ENCODE measurements at regions not wholly inside any gene's neighbourhood (a gene's known extent, or its start where the extent isn't known, plus 50 kb on each side); places are given as distances from the start of the nearest gene placed in this dataset.

DNA sequence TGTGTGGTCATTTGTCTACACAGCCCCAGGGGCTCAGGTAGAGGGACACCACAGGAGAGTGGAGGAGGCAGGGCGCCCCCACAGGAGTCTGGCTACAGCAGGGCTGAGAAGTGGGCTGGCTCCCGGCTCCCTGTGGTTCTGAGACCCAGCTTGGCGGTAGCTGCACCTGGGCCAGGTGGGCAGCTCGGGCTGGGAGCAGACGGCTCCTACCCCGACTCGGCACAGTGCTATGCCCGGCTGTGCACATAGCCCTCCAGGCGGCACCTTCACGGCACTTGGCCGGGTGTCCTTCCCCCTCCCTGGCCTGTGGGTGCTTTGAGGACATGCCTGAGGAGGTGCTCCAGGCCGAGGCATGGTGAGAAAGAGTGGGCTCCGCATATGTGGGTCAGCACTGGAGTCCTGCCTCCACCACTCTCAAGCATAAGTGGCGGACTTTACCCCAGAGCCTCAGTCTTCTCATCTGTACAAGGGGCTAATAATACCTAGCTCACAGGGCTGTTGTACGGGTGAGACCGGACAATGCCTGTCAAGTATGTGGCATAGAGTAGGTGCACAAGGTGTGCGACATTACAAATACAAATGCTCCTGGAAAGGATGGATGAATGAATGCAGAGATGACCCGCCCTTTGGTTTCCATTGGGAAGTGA lies 50.1 kb upstream of the JPH3 start:
- CTCF ChIA-PET = interaction anchor here (1.0 kb wide), 1 partner anchor 10 kb away, joined by 3 read pairs; no protein-coding TSS in a partner anchor
- no peak for DNase-seq
- BruUV-seq (replicated peaks) = no TSS peak
- Mint-ChIP-seq H3K9me3 (ENCODE audit: low read depth, unreplicated experiment) (no peaks in the 10 kb centered on the region), H3K36me3 (ENCODE audit: insufficient read depth, unreplicated experiment) (peaks cover 14% of the 10 kb centered on the region), H3K27me3 (ENCODE audit: unreplicated experiment) (peaks cover 76% of the 10 kb centered on the region), H3K4me3 (ENCODE audit: low read depth, unreplicated experiment) (no peak overlapping the region), H3K4me1 (ENCODE audit: low read depth, unreplicated experiment) (peaks cover 16% of the 10 kb centered on the region), H3K27ac (ENCODE audit: unreplicated experiment) (no peak overlapping the region)
- intact Hi-C loops (cut with micrococcal nuclease; ENCODE audit: unreplicated experiment) = loop anchor here (5.0 kb wide), 1 partner anchor 85 kb away; no protein-coding TSS in a partner anchor
- TF ChIP-seq, protein P1, sequence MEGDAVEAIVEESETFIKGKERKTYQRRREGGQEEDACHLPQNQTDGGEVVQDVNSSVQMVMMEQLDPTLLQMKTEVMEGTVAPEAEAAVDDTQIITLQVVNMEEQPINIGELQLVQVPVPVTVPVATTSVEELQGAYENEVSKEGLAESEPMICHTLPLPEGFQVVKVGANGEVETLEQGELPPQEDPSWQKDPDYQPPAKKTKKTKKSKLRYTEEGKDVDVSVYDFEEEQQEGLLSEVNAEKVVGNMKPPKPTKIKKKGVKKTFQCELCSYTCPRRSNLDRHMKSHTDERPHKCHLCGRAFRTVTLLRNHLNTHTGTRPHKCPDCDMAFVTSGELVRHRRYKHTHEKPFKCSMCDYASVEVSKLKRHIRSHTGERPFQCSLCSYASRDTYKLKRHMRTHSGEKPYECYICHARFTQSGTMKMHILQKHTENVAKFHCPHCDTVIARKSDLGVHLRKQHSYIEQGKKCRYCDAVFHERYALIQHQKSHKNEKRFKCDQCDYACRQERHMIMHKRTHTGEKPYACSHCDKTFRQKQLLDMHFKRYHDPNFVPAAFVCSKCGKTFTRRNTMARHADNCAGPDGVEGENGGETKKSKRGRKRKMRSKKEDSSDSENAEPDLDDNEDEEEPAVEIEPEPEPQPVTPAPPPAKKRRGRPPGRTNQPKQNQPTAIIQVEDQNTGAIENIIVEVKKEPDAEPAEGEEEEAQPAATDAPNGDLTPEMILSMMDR (IDR thresholded peaks at IDR 0.05; ENCODE audit: unreplicated experiment) = no peak

DNA sequence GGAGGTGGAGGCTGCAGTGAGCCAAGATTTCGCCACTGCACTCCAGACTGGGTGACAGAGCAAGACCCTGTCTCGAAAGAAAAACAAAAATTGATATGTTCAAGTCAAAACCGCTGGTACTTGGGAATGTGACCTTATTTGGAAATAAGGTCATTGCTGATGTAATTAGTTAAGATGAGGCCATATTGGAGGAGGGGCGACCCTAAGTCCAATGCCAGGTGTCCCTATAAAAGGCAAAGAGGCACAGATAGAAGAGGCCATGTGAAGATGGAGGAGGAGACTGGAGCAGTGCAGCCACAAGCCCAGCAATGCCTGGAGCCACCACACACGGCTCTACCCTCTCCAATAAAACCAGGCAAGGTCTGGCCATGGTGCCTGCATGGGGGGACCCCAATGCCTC lies 50.8 kb upstream of the JPH3 start:
- no peak for DNase-seq
- intact Hi-C loops (cut with micrococcal nuclease; ENCODE audit: unreplicated experiment) = loop anchor here (5.0 kb wide), 1 partner anchor 86 kb away; no protein-coding TSS in a partner anchor
- Mint-ChIP-seq H3K4me1 (ENCODE audit: low read depth, unreplicated experiment) (peaks cover 16% of the 10 kb centered on the region), H3K36me3 (ENCODE audit: insufficient read depth, unreplicated experiment) (peaks cover 14% of the 10 kb centered on the region), H3K4me3 (ENCODE audit: low read depth, unreplicated experiment) (no peak overlapping the region), H3K27ac (ENCODE audit: unreplicated experiment) (no peak overlapping the region), H3K27me3 (ENCODE audit: unreplicated experiment) (peaks cover 80% of the 10 kb centered on the region), H3K9me3 (ENCODE audit: low read depth, unreplicated experiment) (no peaks in the 10 kb centered on the region)
- TF ChIP-seq, protein P1 (IDR thresholded peaks at IDR 0.05; ENCODE audit: unreplicated experiment) = no peak
- CTCF ChIA-PET = no interaction called here
- BruUV-seq (replicated peaks) = no TSS peak

DNA sequence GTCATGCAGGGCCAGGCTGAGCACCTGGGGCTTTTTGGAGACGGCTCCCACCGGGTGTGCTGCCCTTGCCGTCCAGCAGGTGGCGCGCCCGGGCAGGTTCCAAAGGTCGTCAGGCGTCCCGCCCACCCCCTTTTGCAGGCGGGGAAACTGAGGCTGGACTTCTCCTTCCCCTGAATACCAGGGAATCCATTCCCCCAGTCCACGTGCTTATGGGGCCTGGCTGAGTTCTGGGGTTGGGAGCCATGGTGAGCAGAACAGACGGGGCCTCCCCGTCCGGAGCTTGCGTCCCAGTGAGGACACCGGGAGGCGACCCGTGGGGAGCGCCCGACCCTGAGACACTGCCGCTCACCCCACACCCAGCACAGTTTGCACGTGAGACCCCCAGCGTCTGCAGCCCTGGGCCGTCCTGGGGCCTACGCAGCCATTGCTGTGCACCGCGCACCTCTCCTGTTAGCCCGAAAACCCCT lies 51.8 kb upstream of the JPH3 start:
- CTCF ChIA-PET = interaction anchor here (0.6 to 1.0 kb wide), 3 partner anchors 21 to 286 kb away, joined by 3 to 5 read pairs (median 4); no protein-coding TSS in a partner anchor
- TF ChIP-seq, protein P1 (IDR thresholded peaks at IDR 0.05; ENCODE audit: unreplicated experiment) = peak; percentile 98
- no TSS peak for BruUV-seq (replicated peaks)
- Mint-ChIP-seq H3K4me1 (ENCODE audit: low read depth, unreplicated experiment) (peaks cover 16% of the 10 kb centered on the region), H3K27ac (ENCODE audit: unreplicated experiment) (no peak overlapping the region), H3K36me3 (ENCODE audit: insufficient read depth, unreplicated experiment) (peaks cover 14% of the 10 kb centered on the region), H3K4me3 (ENCODE audit: low read depth, unreplicated experiment) (no peak overlapping the region), H3K27me3 (ENCODE audit: unreplicated experiment) (peaks cover 80% of the 10 kb centered on the region), H3K9me3 (ENCODE audit: low read depth, unreplicated experiment) (no peaks in the 10 kb centered on the region)
- intact Hi-C loops (cut with micrococcal nuclease; ENCODE audit: unreplicated experiment) = loop anchor here (5.0 kb wide), 1 partner anchor 87 kb away; no protein-coding TSS in a partner anchor
- peak; percentile 70 for DNase-seq

DNA sequence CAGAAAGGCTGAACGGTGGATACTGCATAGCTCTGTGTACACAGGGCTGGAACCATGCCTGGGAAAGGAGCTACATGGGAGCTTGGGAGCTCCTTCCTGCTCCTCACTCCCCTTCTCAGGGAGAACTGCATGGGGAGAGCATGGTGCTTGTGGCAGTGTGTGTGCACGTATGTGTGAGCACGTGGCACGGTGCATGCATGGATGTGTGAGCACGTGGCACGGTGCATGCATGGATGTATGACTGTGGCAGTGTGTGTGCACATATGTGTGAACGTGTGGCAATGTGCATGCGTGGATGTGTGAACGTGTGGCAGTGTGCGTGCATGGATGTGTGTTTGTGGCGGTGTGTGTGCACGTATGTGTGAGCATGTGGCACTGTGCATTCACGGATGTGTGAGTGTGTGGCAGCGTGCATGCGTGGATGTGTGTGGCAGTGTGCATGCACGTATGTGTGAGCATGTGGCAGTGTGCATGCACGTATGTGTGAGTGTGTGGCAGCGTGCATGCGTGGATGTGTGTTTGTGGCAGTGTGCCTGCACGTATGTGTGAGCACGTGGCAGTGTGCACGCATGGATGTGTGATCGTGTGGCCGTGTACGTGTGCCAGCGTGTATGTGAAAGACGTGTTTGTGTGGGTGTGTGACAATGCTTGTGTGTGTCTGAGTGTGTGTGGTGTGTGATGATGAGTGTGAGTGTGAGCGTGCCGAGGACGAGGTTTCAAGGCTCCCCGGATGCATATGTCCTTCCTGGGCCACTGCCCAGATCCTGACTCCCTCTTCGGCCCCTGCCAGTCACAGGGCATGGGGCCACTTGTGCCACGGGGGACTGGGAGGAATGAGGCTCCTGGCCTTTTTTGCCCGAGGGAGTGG lies 52.4 kb upstream of the JPH3 start:
- intact Hi-C loops (cut with micrococcal nuclease; ENCODE audit: unreplicated experiment) = loop anchor here (5.0 kb wide), 1 partner anchor 87 kb away; no protein-coding TSS in a partner anchor
- Mint-ChIP-seq H3K27ac (ENCODE audit: unreplicated experiment) (no peak overlapping the region), H3K4me3 (ENCODE audit: low read depth, unreplicated experiment) (no peak overlapping the region), H3K27me3 (ENCODE audit: unreplicated experiment) (peaks cover 80% of the 10 kb centered on the region), H3K36me3 (ENCODE audit: insufficient read depth, unreplicated experiment) (peaks cover 14% of the 10 kb centered on the region), H3K9me3 (ENCODE audit: low read depth, unreplicated experiment) (no peaks in the 10 kb centered on the region), H3K4me1 (ENCODE audit: low read depth, unreplicated experiment) (peaks cover 16% of the 10 kb centered on the region)
- DNase-seq = no peak
- TF ChIP-seq, protein P1 (IDR thresholded peaks at IDR 0.05; ENCODE audit: unreplicated experiment) = no peak
- CTCF ChIA-PET = interaction anchor here (0.6 to 1.2 kb wide), 3 partner anchors 10 to 145 kb away, joined by 3 to 5 read pairs (median 3); no protein-coding TSS in a partner anchor
- no TSS peak for BruUV-seq (replicated peaks)
